Suppressor macrophage treated with lipopolysaccharide for 1 hour (primary cell): ENCODE measurements at regions not wholly inside any gene's neighbourhood (a gene's known extent, or its start where the extent isn't known, plus 50 kb on each side); places are given as distances from the start of the nearest gene placed in this dataset.
"Not testable (repeated sequence)": the region's sequence is repeated elsewhere in the genome, so short reads cannot be mapped to it uniquely, and the experiment has no call there.

ENCODE experiments used
- DNase-seq, 3 donors: peaks; one replicate each; pipeline ENCODE4 v3.0.0-alpha.2; 2020 to 2022

GRCh38 chr5:163706053-163706771 lies 200.8 kb downstream of the MAT2B start:
- DNase-seq = no peak

- DNase-seq = peak; percentile 23 to 40 (median 26)
These were observed 206.6 kb downstream of the MAT2B start for GRCh38 chr5:163712011-163712410.

- no peak for DNase-seq
These were observed 212.9 kb downstream of the MAT2B start for GRCh38 chr5:163718272-163718671.

GRCh38 chr5:163724305-163724704 lies 218.9 kb downstream of the MAT2B start:
- DNase-seq = no peak

- DNase-seq = peak; percentile 13 to 20 (median 14)
These were observed 221.6 kb downstream of the MAT2B start for GRCh38 chr5:163727028-163727427.

GRCh38 chr5:163730206-163730756 lies 224.9 kb downstream of the MAT2B start:
- DNase-seq = no peak

- DNase-seq = no peak
These were observed 225.8 kb downstream of the MAT2B start for GRCh38 chr5:163731256-163731655.

GRCh38 chr5:163735069-163735468 lies 229.7 kb downstream of the MAT2B start:
- no peak for DNase-seq

- no peak for DNase-seq
These were observed 242.2 kb downstream of the MAT2B start for GRCh38 chr5:163747586-163747985.

- no peak for DNase-seq
These were observed 243.5 kb downstream of the MAT2B start for GRCh38 chr5:163748934-163749333.

- DNase-seq = not testable (repeated sequence)
These were observed 245.0 kb downstream of the MAT2B start for GRCh38 chr5:163750415-163750814.

GRCh38 chr5:163755505-163755904 lies 250.1 kb downstream of the MAT2B start:
- DNase-seq = no peak

- no peak for DNase-seq
These were observed 250.8 kb downstream of the MAT2B start for GRCh38 chr5:163756170-163756569.

- DNase-seq = no peak
These were observed 251.9 kb downstream of the MAT2B start for GRCh38 chr5:163757344-163757743.

GRCh38 chr5:163758283-163758711 lies 252.9 kb downstream of the MAT2B start:
- no peak for DNase-seq

GRCh38 chr5:163759000-163759704 lies 253.7 kb downstream of the MAT2B start:
- no peak for DNase-seq

GRCh38 chr5:163760498-163760897 lies 255.1 kb downstream of the MAT2B start:
- no peak for DNase-seq

GRCh38 chr5:163766936-163767670 lies 261.7 kb downstream of the MAT2B start:
- DNase-seq = no peak

- DNase-seq = no peak
These were observed 265.2 kb downstream of the MAT2B start for GRCh38 chr5:163770625-163771024.

GRCh38 chr5:163772241-163772640 lies 266.8 kb downstream of the MAT2B start:
- no peak for DNase-seq

GRCh38 chr5:163772644-163773043 lies 267.2 kb downstream of the MAT2B start:
- DNase-seq = no peak

GRCh38 chr5:163773226-163773625 lies 267.8 kb downstream of the MAT2B start:
- DNase-seq = no peak

GRCh38 chr5:163789870-163790269 lies 284.5 kb downstream of the MAT2B start:
- no peak for DNase-seq
